ENCODE measurements at regions not wholly inside any gene's neighbourhood (a gene's known extent, or its start where the extent isn't known, plus 50 kb on each side); places are given as distances from the start of the nearest gene placed in this dataset.

DNA sequence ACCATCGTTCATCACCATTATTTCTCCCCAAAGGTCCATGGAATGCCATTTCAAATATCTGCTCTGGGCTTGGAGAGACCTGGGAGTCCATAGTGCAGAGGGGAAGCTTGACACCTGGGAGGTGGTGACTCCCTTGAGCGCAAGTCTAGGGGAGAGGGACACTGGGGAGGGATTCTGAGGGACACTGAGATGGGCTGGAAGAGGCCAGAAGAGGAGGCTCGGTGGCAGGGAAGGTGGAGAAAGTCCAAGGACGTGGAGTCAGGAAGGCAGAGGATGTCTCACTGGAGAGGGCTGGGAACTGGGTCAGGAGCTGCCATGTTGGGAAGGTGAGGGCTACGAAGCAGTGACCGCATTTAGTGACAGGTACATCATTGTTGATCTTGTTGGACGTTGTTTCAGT lies 160.3 kb upstream of the MVB12B start:
- no peak overlapping the region for H3K4me3 ChIP-seq (ENCODE audit: low read depth, low read length)
- DNase-seq (ENCODE audit: low read depth, low spot score): no peak
- TF ChIP-seq, protein P1, sequence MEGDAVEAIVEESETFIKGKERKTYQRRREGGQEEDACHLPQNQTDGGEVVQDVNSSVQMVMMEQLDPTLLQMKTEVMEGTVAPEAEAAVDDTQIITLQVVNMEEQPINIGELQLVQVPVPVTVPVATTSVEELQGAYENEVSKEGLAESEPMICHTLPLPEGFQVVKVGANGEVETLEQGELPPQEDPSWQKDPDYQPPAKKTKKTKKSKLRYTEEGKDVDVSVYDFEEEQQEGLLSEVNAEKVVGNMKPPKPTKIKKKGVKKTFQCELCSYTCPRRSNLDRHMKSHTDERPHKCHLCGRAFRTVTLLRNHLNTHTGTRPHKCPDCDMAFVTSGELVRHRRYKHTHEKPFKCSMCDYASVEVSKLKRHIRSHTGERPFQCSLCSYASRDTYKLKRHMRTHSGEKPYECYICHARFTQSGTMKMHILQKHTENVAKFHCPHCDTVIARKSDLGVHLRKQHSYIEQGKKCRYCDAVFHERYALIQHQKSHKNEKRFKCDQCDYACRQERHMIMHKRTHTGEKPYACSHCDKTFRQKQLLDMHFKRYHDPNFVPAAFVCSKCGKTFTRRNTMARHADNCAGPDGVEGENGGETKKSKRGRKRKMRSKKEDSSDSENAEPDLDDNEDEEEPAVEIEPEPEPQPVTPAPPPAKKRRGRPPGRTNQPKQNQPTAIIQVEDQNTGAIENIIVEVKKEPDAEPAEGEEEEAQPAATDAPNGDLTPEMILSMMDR (IDR thresholded peaks at IDR 0.05; ENCODE audit: low read depth, low read length): no peak
- in situ Hi-C loops (cut with HindIII; ENCODE audit: low sequenced_read_pairs): no loop called here

GRCh38 chr9:126166866-126167265 lies 159.8 kb upstream of the MVB12B start:
- no peak overlapping the region for H3K4me3 ChIP-seq (ENCODE audit: low read depth, low read length)
- TF ChIP-seq, protein P1 (IDR thresholded peaks at IDR 0.05; ENCODE audit: low read depth, low read length): no peak
- in situ Hi-C loops (cut with HindIII; ENCODE audit: low sequenced_read_pairs): no loop called here

DNA sequence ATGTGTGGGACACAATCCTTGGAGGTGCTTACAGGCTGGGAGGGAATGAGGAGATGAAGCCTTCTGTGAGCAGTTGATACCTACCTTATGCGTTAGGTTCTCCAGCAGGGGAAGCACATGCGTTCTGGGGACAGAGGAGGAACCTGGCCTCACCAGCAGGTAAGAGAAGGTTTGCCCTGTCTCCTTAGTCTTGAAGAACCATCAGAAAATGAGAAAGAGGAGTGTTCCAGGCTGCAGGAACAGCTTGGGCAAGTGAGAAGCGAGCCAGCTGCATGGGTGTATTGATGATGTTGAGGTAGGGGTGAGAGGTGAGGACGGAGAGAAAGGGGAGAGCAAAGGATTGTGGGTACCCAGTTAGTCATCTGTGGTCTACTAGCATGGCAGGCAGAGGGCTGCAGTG lies 156.9 kb upstream of the MVB12B start:
- TF ChIP-seq, protein P1 (IDR thresholded peaks at IDR 0.05; ENCODE audit: low read depth, low read length): no peak
- DNase-seq (ENCODE audit: low read depth, low spot score): no peak
- no peak overlapping the region for H3K4me3 ChIP-seq (ENCODE audit: low read depth, low read length)
- in situ Hi-C loops (cut with HindIII; ENCODE audit: low sequenced_read_pairs): no loop called here

More at GRCh38 chr9:126166866-126167265, 159.8 kb upstream of the MVB12B start:
- no peak for DNase-seq (ENCODE audit: low read depth, low spot score)

DNA sequence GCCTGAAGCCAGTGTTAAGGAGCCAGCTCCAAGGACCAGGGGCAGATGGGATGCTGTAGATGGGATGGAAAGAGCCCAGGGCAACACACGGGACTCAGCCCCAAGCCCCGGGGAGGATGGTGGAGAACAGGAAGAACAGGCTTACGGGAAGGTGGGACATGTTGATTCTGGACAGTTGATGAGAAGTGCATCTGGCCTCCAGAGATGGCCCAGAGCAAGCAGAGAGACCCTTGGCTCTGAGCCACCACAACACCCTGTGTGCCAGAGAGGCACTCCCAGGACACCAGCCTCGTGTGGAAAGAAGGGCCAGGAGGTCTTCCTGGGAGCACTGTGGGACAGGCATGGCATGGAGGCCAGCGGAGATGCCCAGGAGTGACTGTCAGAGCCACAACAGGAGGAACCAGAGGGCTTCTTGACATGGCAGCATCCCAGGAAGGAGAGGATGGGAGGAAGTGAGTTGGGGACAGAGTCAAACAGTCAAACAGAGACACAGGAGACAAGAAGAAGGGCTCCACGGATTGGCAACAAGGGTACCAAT lies 156.3 kb upstream of the MVB12B start:
- in situ Hi-C loops (cut with HindIII; ENCODE audit: low sequenced_read_pairs): no loop called here
- no peak for DNase-seq (ENCODE audit: low read depth, low spot score)
- H3K4me3 ChIP-seq (ENCODE audit: low read depth, low read length): no peak overlapping the region
- TF ChIP-seq, protein P1 (IDR thresholded peaks at IDR 0.05; ENCODE audit: low read depth, low read length): no peak

DNA sequence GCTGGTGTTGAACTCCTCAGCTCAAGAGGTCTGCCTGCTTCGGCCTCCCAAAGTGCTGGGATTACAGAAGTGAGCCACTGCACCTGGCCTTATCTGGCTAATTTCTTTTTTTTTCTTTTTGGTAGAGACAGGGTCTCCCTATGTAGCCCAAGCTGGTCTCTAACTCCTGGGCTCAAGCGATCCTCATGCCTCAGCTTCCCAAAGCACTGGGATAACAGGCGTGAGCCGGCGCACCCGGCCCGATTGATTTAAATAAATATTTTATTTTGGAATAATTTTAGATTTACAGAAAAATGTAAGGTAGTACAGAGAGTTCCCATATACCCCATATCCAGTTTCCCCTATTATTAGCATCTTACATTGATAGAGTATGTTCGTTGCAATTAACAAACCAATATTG lies 155.0 kb upstream of the MVB12B start:
- no peak for DNase-seq (ENCODE audit: low read depth, low spot score)
- H3K4me3 ChIP-seq (ENCODE audit: low read depth, low read length): no peak overlapping the region
- TF ChIP-seq, protein P1 (IDR thresholded peaks at IDR 0.05; ENCODE audit: low read depth, low read length): no peak
- in situ Hi-C loops (cut with HindIII; ENCODE audit: low sequenced_read_pairs): no loop called here

DNA sequence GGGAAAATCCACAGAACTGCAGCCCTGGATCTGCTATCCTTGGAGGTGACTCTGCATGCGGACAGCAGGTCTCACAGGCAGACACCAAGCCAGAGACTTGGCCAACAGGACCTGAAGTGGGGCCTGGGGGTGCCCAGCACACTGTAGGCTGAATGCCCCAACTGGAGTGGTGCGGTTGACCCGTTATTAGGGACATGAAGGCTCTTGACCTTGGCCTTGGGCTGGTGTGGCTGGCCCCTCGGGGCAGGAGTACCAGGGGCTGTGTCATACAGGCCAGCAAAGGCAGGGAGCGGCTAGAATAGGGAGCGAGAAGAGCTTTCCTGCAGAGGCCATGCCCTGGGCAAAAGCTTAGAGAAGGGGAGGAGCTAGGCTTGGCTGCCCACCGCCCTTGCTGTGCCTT lies 153.2 kb upstream of the MVB12B start:
- H3K4me3 ChIP-seq (ENCODE audit: low read depth, low read length): no peak overlapping the region
- TF ChIP-seq, protein P1 (IDR thresholded peaks at IDR 0.05; ENCODE audit: low read depth, low read length): no peak
- DNase-seq (ENCODE audit: low read depth, low spot score): no peak
- in situ Hi-C loops (cut with HindIII; ENCODE audit: low sequenced_read_pairs): no loop called here

- DNase-seq (ENCODE audit: low read depth, low spot score): no peak
- no peak overlapping the region for H3K4me3 ChIP-seq (ENCODE audit: low read depth, low read length)
- in situ Hi-C loops (cut with HindIII; ENCODE audit: low sequenced_read_pairs): no loop called here
- TF ChIP-seq, protein P1 (IDR thresholded peaks at IDR 0.05; ENCODE audit: low read depth, low read length): no peak
These were observed 152.7 kb upstream of the MVB12B start for GRCh38 chr9:126173929-126174328.

All from astrocyte of the spinal cord (primary cell).